ENCODE measurements at regions not wholly inside any gene's neighbourhood (a gene's known extent, or its start where the extent isn't known, plus 50 kb on each side); places are given as distances from the start of the nearest gene placed in this dataset.

GRCh38 chrX:25125483-25125882 is 109.7 kb upstream of the ARX start:
- DNase-seq: no peak
- TF ChIP-seq CTCF (IDR thresholded peaks at IDR 0.05): no peak
- H3K27me3 Mint-ChIP-seq: no peaks in the 10 kb centered on the region
- intact Hi-C loops (cut with micrococcal nuclease): no loop called here
- CTCF ChIA-PET: no interaction called here
- peaks cover 3% of the 10 kb centered on the region for H3K9me3 Mint-ChIP-seq
- H3K4me3 Mint-ChIP-seq: no peak overlapping the region
- ATAC-seq (ENCODE audit: low read depth): no peak
- H3K27ac Mint-ChIP-seq: no peak overlapping the region
- H3K36me3 Mint-ChIP-seq (ENCODE audit: low read depth): no peaks in the 10 kb centered on the region
- POLR2A ChIA-PET: no interaction called here
- no peaks in the 10 kb centered on the region for H3K4me1 Mint-ChIP-seq

DNA sequence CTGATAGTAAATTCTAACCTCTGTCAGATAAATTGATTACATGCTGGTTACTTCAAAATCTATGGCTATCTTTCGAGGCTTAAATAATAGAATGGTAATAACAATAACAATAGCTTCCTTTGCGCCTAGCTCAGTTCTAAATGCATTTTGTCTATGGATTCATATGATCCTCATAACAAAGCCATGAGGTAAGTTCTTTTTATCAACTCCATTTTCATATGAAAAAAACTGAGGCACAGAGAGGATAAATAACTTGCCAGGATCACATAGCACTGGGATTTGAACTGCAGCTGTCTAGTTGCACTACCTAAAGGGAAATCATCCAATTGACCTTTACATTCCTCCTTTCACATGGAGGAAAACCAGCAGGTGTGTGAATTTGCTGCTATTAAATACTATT is 108.6 kb upstream of the ARX start:
- intact Hi-C loops (cut with micrococcal nuclease): no loop called here
- ATAC-seq (ENCODE audit: low read depth) (no peak), DNase-seq (no peak)
- POLR2A ChIA-PET: no interaction called here
- Mint-ChIP-seq H3K36me3 (ENCODE audit: low read depth) (no peaks in the 10 kb centered on the region), H3K4me3 (no peak overlapping the region), H3K27ac (no peak overlapping the region), H3K9me3 (peaks cover 3% of the 10 kb centered on the region), H3K4me1 (no peaks in the 10 kb centered on the region), H3K27me3 (no peaks in the 10 kb centered on the region)
- TF ChIP-seq CTCF (IDR thresholded peaks at IDR 0.05): no peak
- CTCF ChIA-PET: no interaction called here

- no peak for ATAC-seq (ENCODE audit: low read depth)
- ChIA-PET POLR2A (no interaction called here), CTCF (no interaction called here)
- no peaks in the 10 kb centered on the region for H3K36me3 Mint-ChIP-seq (ENCODE audit: low read depth)
- DNase-seq: no peak
- no peak for TF ChIP-seq CTCF (IDR thresholded peaks at IDR 0.05)
- no peak overlapping the region for H3K4me3 Mint-ChIP-seq
- no peaks in the 10 kb centered on the region for H3K4me1 Mint-ChIP-seq
- H3K9me3 Mint-ChIP-seq: no peaks in the 10 kb centered on the region
- no peaks in the 10 kb centered on the region for H3K27me3 Mint-ChIP-seq
- intact Hi-C loops (cut with micrococcal nuclease): no loop called here
- no peak overlapping the region for H3K27ac Mint-ChIP-seq
Observed at GRCh38 chrX:25112156-25112555, 96.4 kb upstream of the ARX start.

DNA sequence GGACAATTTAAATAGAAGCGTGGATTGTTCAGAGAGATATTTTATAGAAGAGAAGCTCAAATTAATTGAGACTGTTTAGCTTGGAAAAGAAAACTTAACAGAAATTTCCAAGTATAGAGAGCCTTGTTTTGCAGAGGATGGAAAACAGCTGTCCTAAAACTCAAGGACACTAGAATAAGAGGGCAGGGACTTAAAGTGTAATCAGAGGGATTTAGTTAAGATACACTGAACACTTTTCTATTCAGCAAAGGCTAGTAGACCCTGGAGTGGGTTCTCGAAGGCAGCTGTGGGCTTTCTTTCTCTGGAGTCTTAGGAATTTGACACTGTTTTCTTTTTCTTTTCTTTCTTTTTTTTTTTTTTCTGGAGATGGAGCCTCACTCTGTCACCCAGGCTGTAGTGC is 92.7 kb upstream of the ARX start:
- Mint-ChIP-seq H3K4me3 (no peak overlapping the region), H3K36me3 (ENCODE audit: low read depth) (no peaks in the 10 kb centered on the region), H3K9me3 (no peaks in the 10 kb centered on the region), H3K27me3 (no peaks in the 10 kb centered on the region), H3K4me1 (no peaks in the 10 kb centered on the region), H3K27ac (no peak overlapping the region)
- POLR2A ChIA-PET: no interaction called here
- CTCF ChIA-PET: no interaction called here
- DNase-seq: no peak
- TF ChIP-seq CTCF (IDR thresholded peaks at IDR 0.05): no peak
- intact Hi-C loops (cut with micrococcal nuclease): no loop called here
- no peak for ATAC-seq (ENCODE audit: low read depth)

- no peaks in the 10 kb centered on the region for H3K9me3 Mint-ChIP-seq
- no peak for TF ChIP-seq CTCF (IDR thresholded peaks at IDR 0.05)
- intact Hi-C loops (cut with micrococcal nuclease): no loop called here
- H3K36me3 Mint-ChIP-seq (ENCODE audit: low read depth): no peaks in the 10 kb centered on the region
- ChIA-PET CTCF (no interaction called here), POLR2A (no interaction called here)
- H3K4me3 Mint-ChIP-seq: no peak overlapping the region
- H3K27me3 Mint-ChIP-seq: no peaks in the 10 kb centered on the region
- ATAC-seq (ENCODE audit: low read depth): no peak
- DNase-seq: no peak
- H3K27ac Mint-ChIP-seq: no peak overlapping the region
- no peaks in the 10 kb centered on the region for H3K4me1 Mint-ChIP-seq
Observed at GRCh38 chrX:25105221-25105620, 89.5 kb upstream of the ARX start.

Data from activated B cell treated with CpG ODN at 0.5 μM for 24 hours (primary cell).